C4-2B (cell line): ENCODE measurements at regions not wholly inside any gene's neighbourhood (a gene's known extent, or its start where the extent isn't known, plus 50 kb on each side); places are given as distances from the start of the nearest gene placed in this dataset.
"Not testable (repeated sequence)": the region's sequence is repeated elsewhere in the genome, so short reads cannot be mapped to it uniquely, and the experiment has no call there.

Source experiments
- H3K27ac ChIP-seq: fragments of 450-650 bp; 2 replicates; pipeline ENCODE4 v1.5.1; 2017
- CTCF ChIP-seq: fragments of 450-650 bp; conservative IDR thresholded peaks from 2 replicates; pipeline ENCODE4 v1.5.1; 2017; ENCODE audit warnings: mild to moderate bottlenecking
- ZFX ChIP-seq: fragments of 450-650 bp; IDR thresholded peaks from 2 replicates; pipeline ENCODE4 v1.6.1; 2017

DNA sequence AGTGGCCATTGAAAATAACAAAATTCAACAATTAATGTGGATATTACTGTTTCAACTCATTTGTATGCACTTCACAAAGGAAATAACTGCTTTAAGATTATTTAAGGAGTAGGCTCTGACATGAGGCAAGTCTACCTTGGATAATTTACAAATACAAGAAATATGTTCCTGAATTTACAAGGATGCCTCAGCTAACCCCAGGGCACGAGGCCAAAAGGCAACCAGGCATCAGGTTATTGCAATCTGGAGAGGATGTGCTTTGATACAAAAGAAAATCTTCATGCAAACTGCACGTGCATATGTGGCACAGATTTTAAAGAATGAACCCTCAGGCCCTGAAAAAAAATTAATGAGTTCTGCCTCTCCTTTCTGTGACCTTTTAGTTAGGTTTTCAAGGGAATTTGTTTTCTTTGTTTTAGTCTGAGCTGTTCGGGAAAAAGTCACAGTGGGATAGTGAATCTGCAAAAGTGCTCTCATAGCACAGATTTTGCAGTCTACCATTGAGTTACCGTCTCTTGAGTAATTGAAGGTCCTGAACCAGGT is 1304.2 kb upstream of the ADGRL4 start:
- TF ChIP-seq ZFX: no peak
- no peak for TF ChIP-seq CTCF

GRCh38 chr1:80305466-80305865 is 1298.9 kb upstream of the ADGRL4 start:
- no peak for TF ChIP-seq ZFX
- no peak for TF ChIP-seq CTCF
- no peak overlapping the region for H3K27ac ChIP-seq

More for the DNA sequence above, 1304.2 kb upstream of the ADGRL4 start:
- H3K27ac ChIP-seq: no peak overlapping the region

- H3K27ac ChIP-seq: no peak overlapping the region
- TF ChIP-seq ZFX (no peak), CTCF (no peak)
These were observed 1287.3 kb upstream of the ADGRL4 start for GRCh38 chr1:80293818-80294217.

GRCh38 chr1:80288750-80289149 is 1282.2 kb upstream of the ADGRL4 start:
- H3K27ac ChIP-seq: not testable (repeated sequence)

DNA sequence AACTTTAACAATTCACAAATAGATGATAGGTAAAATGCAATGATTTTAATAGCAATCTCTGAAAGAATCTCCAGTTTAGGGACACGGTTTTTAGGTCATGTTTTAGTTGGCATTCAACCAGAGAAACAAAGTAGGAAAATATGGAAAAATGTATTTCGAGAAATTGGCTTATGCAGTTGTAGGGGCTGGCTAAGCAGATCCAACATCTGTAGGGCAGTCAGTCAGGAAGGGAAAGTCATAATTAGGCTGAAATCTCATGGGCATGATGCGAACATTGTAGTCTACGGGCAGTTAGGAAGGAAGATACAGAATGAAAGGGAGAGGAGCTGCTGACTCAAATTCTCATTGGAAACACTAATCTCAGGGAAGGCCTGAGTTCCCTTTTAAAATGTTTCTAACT is 1276.0 kb upstream of the ADGRL4 start:
- no peak for TF ChIP-seq ZFX
- no peak for TF ChIP-seq CTCF
- no peak overlapping the region for H3K27ac ChIP-seq

DNA sequence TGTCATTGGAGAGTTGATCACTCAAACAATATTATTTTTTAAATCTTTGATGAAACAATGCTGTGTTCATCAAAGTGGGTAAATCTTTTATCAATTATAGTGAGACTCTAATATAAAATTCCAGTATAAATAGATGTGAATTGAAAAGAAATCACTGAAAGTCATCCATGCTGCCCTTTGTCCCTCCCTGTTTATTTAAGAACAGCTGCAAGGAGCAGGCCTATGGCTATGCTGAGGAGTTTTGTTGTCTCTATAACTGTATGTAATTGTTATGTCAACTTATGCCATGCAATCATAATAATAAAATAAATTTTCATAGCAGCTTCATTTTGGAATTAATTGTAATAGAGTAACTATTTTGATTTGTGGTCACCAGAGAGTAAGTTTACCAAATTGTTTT is 1272.4 kb upstream of the ADGRL4 start:
- H3K27ac ChIP-seq: no peak overlapping the region
- no peak for TF ChIP-seq ZFX
- no peak for TF ChIP-seq CTCF

DNA sequence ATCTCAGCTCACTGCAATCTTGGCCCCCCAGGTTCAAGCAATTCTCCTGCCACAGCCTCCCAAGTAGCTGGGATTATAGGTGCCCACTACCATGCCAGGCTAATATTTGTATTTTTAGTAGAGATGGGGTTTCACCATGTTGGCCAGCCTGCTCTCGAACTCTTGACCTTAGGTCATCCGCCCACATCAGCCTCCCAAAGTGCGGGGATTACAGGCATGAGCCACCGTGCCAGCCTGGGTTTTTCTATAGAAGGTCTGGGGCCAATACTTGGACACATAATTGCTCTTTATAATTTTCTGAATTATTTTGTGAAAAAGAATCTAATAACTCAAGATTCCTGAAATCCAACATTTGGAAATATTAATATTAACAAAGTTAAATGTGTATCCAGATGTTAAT is 1267.7 kb upstream of the ADGRL4 start:
- TF ChIP-seq ZFX (no peak), CTCF (no peak)
- no peak overlapping the region for H3K27ac ChIP-seq

DNA sequence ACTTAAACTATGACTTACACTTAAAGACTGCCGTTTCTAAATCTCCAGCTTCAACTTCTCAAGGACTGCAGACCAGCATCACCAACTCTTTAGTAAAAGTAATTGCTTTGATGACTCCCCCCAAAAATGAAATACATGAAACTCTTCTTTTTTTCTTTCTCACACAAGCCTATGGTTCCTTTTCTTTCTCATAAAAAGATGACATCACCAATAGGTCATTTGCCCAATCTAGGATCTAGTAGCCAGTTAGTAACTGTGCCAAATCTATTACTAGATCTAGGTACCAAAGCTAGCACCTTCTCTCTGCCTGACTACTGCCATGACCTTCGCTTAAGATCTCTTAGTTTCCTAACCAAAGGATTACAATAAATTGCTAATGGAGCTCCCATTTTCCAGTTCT is 1266.0 kb upstream of the ADGRL4 start:
- H3K27ac ChIP-seq: no peak overlapping the region
- TF ChIP-seq ZFX: no peak
- TF ChIP-seq CTCF: no peak
